HAP-1 (cell line): ENCODE measurements at regions not wholly inside any gene's neighbourhood (a gene's known extent, or its start where the extent isn't known, plus 50 kb on each side); places are given as distances from the start of the nearest gene placed in this dataset.
"Not testable (repeated sequence)": the region's sequence is repeated elsewhere in the genome, so short reads cannot be mapped to it uniquely, and the experiment has no call there.

Source experiments
- DNase-seq, 2 experiments: peaks; one replicate each; pipeline ENCODE4 v3.0.0-alpha.2; 2016 to 2020; ENCODE audit warnings: low spot score in 2 of 2
- H3K27me3 ChIP-seq: fragments of 250-450 bp; sonication (Bioruptor Pico); 2 replicates; pipeline ENCODE4 v1.5.1; 2020; ENCODE audit warnings: low read depth, mild to moderate bottlenecking, moderate library complexity
- H3K36me3 ChIP-seq: fragments of 250-450 bp; sonication (Bioruptor Pico); replicated peaks from 2 replicates; pipeline ENCODE4 v1.5.1; 2020; ENCODE audit warnings: mild to moderate bottlenecking
- H3K4me1 ChIP-seq: fragments of 250-450 bp; sonication (Bioruptor Pico); 2 replicates; pipeline ENCODE4 v1.5.1; 2020; ENCODE audit warnings: mild to moderate bottlenecking
- H3K4me3 ChIP-seq: fragments of 250-450 bp; sonication (Bioruptor Pico); 2 replicates; pipeline ENCODE4 v1.5.1; 2020; ENCODE audit warnings: mild to moderate bottlenecking, moderate library complexity
- H3K9me3 ChIP-seq: fragments of 250-450 bp; sonication (Bioruptor Pico); 2 replicates; pipeline ENCODE4 v1.5.1; 2020; ENCODE audit warnings: mild to moderate bottlenecking, moderate library complexity
- in situ Hi-C: fragments of 300-500 bp; cut with MboI; formaldehyde crosslinking; loops from 3 replicates; pipeline ENCODE4 v1.14.3; 2020; ENCODE audit warnings: low sequenced_read_pairs, inconsistent platforms, mixed read lengths

DNA sequence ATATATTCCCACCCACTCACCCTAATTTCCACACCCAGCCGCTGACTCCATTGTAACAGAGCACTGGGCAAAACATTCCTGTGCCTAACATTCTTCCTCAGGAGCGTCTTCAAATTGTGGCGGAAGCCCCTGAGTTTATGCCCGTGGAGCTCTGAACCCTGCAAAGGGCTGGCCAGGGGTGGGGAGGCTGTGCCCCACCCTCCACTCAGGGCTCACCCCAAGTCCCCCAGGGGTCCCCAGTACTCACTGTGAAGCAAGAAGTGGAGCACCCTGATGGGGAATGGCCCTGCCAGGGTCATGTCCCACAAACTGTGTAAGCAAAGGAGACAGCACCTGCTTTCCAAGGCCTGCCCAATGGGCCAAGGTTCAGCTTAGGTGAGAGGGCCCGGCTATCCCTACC, 303.2 kb downstream of the PREX1 start:
- Histone ChIP-seq H3K4me3 (no peak overlapping the region), H3K27me3 (no peaks in the 10 kb centered on the region; the same call in 1 of the 2 replicates), H3K36me3 (no peaks in the 10 kb centered on the region), H3K9me3 (no peaks in the 10 kb centered on the region), H3K4me1 (no peaks in the 10 kb centered on the region)
- no peak for DNase-seq
- in situ Hi-C loops = no loop called here

DNA sequence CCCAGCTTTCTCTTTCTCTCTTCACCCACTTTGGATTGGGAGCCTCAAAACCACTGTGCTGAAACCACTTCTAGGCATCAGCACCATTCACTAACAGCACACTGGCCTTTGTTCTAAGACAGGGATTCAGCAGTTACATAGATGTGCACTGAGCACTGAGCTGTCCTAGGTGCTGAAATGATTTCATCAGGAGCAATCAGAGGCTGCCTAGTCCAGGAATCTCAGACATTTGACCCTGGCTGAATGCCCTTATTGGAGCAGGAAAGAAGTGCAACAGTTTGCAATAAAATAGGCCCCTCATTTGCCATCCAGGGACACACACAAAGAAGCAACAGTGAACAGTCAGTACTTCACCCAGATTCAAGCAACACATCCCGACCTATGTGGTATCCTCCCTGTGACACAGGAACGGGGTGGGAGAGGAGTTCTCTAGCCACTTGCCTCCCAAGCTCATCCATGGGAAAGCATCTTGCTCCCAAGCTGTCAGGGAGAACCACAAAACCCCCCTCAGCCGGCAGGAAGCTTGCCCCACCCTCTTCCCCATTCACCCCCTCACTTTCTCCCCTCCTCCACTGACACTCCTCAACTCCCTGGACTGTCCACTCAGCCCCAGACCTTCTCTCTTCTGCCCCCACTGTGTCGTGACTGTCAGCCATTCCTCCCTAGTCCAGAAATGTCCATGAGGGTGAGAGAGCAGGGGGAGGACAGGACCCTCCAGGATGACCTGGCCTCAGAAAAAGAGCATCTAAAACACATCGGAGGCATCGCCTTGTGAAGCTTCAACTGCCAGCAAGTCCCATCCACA, 304.4 kb downstream of the PREX1 start:
- in situ Hi-C loops = no loop called here
- no peaks in the 10 kb centered on the region for H3K9me3 ChIP-seq
- no peaks in the 10 kb centered on the region for H3K36me3 ChIP-seq
- DNase-seq = peak; percentile 50 to 76
- no peak overlapping the region for H3K4me3 ChIP-seq
- H3K27me3 ChIP-seq = no peaks in the 10 kb centered on the region; the same call in 1 of the 2 replicates
- H3K4me1 ChIP-seq = no peaks in the 10 kb centered on the region

GRCh38 chr20:48521121-48521520, 306.7 kb downstream of the PREX1 start:
- Histone ChIP-seq H3K4me1 (no peaks in the 10 kb centered on the region), H3K36me3 (no peaks in the 10 kb centered on the region), H3K27me3 (no peaks in the 10 kb centered on the region), H3K9me3 (no peaks in the 10 kb centered on the region), H3K4me3 (no peak overlapping the region)
- no peak for DNase-seq
- in situ Hi-C loops = no loop called here

GRCh38 chr20:48516196-48516595, 311.6 kb downstream of the PREX1 start:
- in situ Hi-C loops = loop anchor here (5.0 kb wide), 1 partner anchor 624 kb away; no protein-coding TSS in a partner anchor
- not testable (repeated sequence) for H3K27me3 ChIP-seq, H3K9me3 ChIP-seq, H3K36me3 ChIP-seq, H3K4me1 ChIP-seq, H3K4me3 ChIP-seq, DNase-seq

- H3K9me3 ChIP-seq, H3K36me3 ChIP-seq, in situ Hi-C loops, DNase-seq, H3K27me3 ChIP-seq, H3K4me3 ChIP-seq, H3K4me1 ChIP-seq: not testable (repeated sequence)
These were observed 313.2 kb downstream of the PREX1 start for GRCh38 chr20:48514577-48514976.

DNA sequence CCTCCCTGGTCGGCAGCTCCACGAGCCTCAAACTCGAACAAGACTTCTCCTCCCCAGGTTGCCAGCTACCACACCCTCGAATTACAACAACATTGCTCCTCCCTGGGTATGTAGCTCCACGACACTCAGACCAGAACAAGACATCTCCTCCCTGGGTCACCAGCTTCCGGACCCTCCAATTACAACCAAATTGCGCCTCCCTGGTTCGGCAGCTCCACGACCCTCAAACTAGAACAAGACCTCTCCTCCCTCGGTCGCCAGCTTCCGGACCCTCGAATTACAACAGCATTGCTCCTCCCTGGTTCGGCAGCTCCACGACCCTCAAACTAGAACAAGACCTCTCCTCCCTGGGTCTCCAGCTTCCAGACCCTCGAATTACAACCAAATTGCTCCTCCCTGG, 315.3 kb downstream of the PREX1 start:
- H3K4me3 ChIP-seq, H3K4me1 ChIP-seq, H3K36me3 ChIP-seq, in situ Hi-C loops, H3K27me3 ChIP-seq, DNase-seq, H3K9me3 ChIP-seq: not testable (repeated sequence)

- DNase-seq, H3K9me3 ChIP-seq, H3K36me3 ChIP-seq, H3K4me3 ChIP-seq, in situ Hi-C loops, H3K4me1 ChIP-seq, H3K27me3 ChIP-seq: not testable (repeated sequence)
These were observed 322.7 kb downstream of the PREX1 start for GRCh38 chr20:48505066-48505465.

- H3K9me3 ChIP-seq = no peaks in the 10 kb centered on the region
- no peak overlapping the region for H3K4me3 ChIP-seq
- H3K4me1 ChIP-seq = no peaks in the 10 kb centered on the region
- H3K27me3 ChIP-seq = peaks cover 3% of the 10 kb centered on the region; the same call in 1 of the 2 replicates
- H3K36me3 ChIP-seq = no peaks in the 10 kb centered on the region
- in situ Hi-C loops = no loop called here
- DNase-seq = no peak
These were observed 324.5 kb downstream of the PREX1 start for GRCh38 chr20:48503166-48503815.

- Histone ChIP-seq H3K27me3 (peaks cover 3% of the 10 kb centered on the region; the same call in 1 of the 2 replicates), H3K4me3 (no peak overlapping the region), H3K4me1 (no peaks in the 10 kb centered on the region), H3K36me3 (no peaks in the 10 kb centered on the region), H3K9me3 (no peaks in the 10 kb centered on the region)
- DNase-seq = no peak
- in situ Hi-C loops = no loop called here
These were observed 325.0 kb downstream of the PREX1 start for GRCh38 chr20:48502758-48503157.

GRCh38 chr20:48502016-48502415, 325.8 kb downstream of the PREX1 start:
- H3K4me3 ChIP-seq = no peak overlapping the region
- H3K4me1 ChIP-seq = no peaks in the 10 kb centered on the region
- in situ Hi-C loops = no loop called here

DNA sequence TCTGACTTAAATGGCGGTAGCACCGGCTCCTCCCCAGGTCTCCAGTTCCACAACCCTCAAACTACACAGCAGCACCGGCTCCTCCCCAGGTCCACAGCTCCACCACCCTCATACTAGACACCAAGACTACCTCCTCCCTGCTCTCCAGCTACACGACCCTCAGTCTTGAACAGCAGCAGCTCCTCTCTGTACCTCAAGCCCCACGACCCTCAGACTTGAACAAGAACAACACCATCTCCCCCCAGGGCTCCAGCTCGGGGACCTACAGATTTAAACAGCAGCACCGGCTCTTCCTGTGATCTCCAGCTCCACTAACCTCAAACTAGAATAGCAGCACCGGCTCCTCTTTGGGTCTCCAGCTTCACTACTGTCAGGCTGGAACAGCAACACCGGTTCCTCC, 326.9 kb downstream of the PREX1 start:
- H3K27me3 ChIP-seq, H3K9me3 ChIP-seq, DNase-seq, H3K4me3 ChIP-seq, H3K4me1 ChIP-seq, H3K36me3 ChIP-seq, in situ Hi-C loops: not testable (repeated sequence)

More at GRCh38 chr20:48502016-48502415, 325.8 kb downstream of the PREX1 start:
- Histone ChIP-seq H3K9me3 (no peaks in the 10 kb centered on the region), H3K27me3 (peaks cover 3% of the 10 kb centered on the region; the same call in 1 of the 2 replicates), H3K36me3 (no peaks in the 10 kb centered on the region)
- DNase-seq = no peak

- H3K9me3 ChIP-seq, DNase-seq, H3K4me3 ChIP-seq, H3K4me1 ChIP-seq, in situ Hi-C loops, H3K36me3 ChIP-seq, H3K27me3 ChIP-seq: not testable (repeated sequence)
These were observed 328.9 kb downstream of the PREX1 start for GRCh38 chr20:48498939-48499338.

DNA sequence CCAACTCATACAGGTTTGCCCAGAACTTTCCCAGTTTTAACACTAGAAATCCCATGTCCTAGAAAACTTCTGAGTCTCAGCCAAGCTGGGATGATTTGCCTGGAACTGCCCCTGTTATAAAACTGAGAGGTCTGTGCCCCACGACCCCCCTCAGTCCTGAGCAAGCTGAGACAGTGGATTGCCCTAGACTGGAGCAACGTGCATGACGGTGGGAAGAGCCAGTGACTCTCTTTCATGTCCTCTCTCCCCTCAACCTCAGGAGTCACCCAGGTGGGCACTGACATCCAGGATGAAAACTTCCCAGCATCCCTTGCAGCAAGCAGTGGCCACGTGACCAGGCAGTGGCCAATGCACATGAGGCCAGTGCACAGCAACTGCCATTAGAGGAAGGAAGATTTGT, 329.7 kb downstream of the PREX1 start:
- H3K36me3 ChIP-seq, H3K4me1 ChIP-seq, H3K27me3 ChIP-seq, H3K9me3 ChIP-seq, H3K4me3 ChIP-seq, DNase-seq, in situ Hi-C loops: not testable (repeated sequence)

GRCh38 chr20:48493966-48494365, 333.8 kb downstream of the PREX1 start:
- H3K9me3 ChIP-seq = no peaks in the 10 kb centered on the region
- no peaks in the 10 kb centered on the region for H3K36me3 ChIP-seq
- H3K27me3 ChIP-seq = no peaks in the 10 kb centered on the region
- no peak for DNase-seq
- H3K4me3 ChIP-seq = no peak overlapping the region
- no peaks in the 10 kb centered on the region for H3K4me1 ChIP-seq
- in situ Hi-C loops = no loop called here
